LoVo (cell line): ENCODE measurements at regions not wholly inside any gene's neighbourhood (a gene's known extent, or its start where the extent isn't known, plus 50 kb on each side); places are given as distances from the start of the nearest gene placed in this dataset.
"Not testable (repeated sequence)": the region's sequence is repeated elsewhere in the genome, so short reads cannot be mapped to it uniquely, and the experiment has no call there.

ENCODE experiments used
- DNase-seq: peaks from one replicate; pipeline ENCODE4 v3.0.0-alpha.2; 2016; ENCODE audit warnings: low spot score

GRCh38 chr4:79609817-79610216 lies 201.8 kb upstream of the GK2 start:
- no peak for DNase-seq

DNA sequence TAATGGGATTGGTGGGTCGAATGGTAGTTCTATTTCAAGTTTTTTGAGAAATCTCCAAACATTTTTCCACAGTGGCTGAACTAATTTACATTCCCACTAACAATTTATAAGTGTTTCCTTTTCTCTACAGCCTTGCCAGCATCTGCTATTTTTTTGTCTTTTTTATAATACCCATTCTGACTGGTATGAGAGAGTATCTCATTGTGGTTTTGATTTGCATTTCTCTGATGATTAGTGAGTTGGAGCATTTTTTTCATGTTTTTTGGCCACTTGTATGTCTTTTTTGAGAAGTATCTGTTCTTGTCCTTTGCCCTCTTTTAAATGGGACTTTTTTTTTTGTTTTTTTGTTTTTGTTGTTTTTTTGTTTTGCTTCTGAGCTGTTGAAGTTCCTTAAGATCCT lies 200.0 kb upstream of the GK2 start:
- DNase-seq, result no peak

- no peak for DNase-seq
Observed at GRCh38 chr4:79604152-79604551, 196.1 kb upstream of the GK2 start.

DNA sequence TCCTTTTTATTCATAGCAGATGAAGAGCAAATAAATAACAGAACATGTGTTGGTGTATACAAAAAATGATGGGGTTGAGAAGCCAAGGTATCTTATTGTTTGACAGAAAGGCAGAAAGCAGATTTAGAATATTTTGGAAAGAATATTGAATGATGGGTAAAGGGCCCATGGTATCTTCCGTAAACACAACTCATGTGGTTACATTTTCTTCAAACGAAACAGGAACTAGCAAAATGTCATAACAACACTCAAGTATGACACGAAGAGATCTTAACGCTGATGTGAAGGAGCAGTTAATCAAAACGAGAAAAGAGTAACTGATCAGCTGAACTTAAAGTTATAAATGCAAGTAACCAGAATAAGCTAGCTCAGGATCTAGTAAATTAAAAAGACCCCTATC lies 195.7 kb upstream of the GK2 start:
- no peak for DNase-seq

- no peak for DNase-seq
Observed at GRCh38 chr4:79599691-79600090, 191.7 kb upstream of the GK2 start.

DNA sequence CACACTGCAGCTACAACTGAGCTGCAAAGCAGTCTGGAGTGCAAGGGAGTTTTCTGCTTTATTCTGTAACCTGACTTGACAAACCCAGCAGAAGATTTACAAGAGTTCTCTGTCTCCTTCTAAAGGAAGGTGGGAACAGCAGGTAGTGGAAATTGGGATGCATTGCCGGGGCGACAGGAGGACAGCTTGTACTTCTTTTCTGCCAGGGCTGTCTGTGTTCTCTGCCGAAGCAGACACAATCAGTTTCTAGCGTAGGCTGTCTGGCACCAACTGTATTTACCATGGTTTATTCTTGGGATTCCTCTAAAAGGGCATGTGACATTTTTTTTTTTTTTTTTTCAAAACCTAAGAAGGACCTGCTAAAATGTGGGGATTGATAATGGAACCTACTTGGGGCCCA lies 190.8 kb upstream of the GK2 start:
- no peak for DNase-seq

- DNase-seq, result no peak
Observed at GRCh38 chr4:79598214-79598613, 190.2 kb upstream of the GK2 start.

- no peak for DNase-seq
Observed at GRCh38 chr4:79597266-79597665, 189.2 kb upstream of the GK2 start.

GRCh38 chr4:79592218-79592617 lies 184.2 kb upstream of the GK2 start:
- DNase-seq, result not testable (repeated sequence)

- DNase-seq, result no peak
Observed at GRCh38 chr4:79588679-79589078, 180.7 kb upstream of the GK2 start.

- DNase-seq, result not testable (repeated sequence)
Observed at GRCh38 chr4:79587207-79587606, 179.2 kb upstream of the GK2 start.

- DNase-seq, result no peak
Observed at GRCh38 chr4:79585834-79586233, 177.8 kb upstream of the GK2 start.

DNA sequence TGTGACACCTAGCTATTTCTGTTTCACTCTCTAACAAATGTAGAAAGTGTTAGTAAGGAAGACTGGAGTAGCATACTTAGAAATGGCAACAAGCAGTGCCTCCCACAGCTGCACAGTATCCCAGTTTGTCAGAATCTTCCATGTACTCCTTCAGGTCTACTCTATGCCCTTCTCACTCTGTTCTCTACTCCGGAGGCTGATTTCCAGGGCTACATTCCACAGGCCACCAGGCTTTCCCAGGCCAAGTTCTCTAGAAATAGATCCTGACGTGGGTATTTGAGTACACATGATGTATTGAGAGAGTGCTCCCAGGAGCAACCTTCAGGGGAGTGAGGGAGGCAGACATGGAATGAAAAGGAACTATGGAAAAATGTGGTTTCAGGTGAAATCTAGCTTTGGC lies 177.3 kb upstream of the GK2 start:
- DNase-seq, result no peak

- no peak for DNase-seq
Observed at GRCh38 chr4:79584902-79585301, 176.9 kb upstream of the GK2 start.

GRCh38 chr4:79584352-79584751 lies 176.3 kb upstream of the GK2 start:
- DNase-seq, result no peak

GRCh38 chr4:79578606-79579005 lies 170.6 kb upstream of the GK2 start:
- no peak for DNase-seq

- DNase-seq, result peak; percentile 22
Observed at GRCh38 chr4:79576429-79576753, 168.4 kb upstream of the GK2 start.

DNA sequence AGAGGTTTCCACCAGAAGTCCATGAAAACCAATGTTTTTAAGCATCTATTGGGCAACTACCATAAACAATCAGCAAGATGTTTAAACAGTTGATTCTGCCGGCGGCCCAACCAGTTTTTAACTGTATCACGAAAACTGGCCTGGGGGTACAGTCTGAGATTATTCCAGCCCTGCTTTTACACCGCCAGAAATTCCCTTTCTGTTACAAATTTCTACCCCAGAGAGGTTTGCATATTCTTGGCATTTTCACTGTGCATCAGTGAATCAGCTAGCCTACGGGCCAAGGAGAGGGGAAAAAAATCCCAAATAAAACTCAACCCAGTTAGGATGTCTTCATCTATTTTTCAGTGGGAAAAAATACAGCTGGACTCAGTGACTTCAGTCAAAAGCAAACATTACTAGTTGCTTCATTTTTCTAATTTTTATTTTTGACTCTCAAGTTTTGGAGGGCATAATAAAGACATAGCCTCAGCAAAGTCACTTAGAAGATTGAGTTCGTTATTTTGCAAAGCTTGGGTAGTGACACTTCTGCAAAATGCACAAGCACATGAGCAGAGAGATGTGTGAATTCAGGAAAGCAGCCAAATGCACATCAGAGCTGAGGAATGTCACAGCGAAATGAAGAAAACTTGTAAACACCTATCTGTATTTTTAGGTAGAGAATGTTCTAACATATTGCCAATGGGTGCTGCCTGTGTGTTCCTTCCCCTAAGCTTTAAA lies 167.8 kb upstream of the GK2 start:
- DNase-seq, result no peak

GRCh38 chr4:79574741-79575451 lies 166.9 kb upstream of the GK2 start:
- DNase-seq, result no peak

DNA sequence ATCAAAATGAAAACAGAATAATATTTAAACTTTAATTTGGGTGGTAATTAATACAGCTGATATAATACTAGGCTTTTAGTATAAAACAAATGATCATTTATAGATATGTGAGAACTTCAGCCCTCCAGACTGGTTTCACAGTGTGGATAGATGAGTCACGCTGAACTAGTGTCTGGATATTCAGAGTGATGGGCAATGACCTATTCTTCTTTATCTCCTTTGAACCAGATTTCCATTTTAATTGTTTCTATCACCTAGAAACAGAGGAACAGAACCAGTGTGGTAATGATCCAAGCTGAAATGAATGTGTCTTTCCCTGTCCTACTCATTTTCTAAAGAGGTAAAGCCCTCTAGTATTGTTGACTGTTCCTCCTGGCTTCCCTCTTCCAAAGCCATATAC lies 155.2 kb upstream of the GK2 start:
- no peak for DNase-seq

DNA sequence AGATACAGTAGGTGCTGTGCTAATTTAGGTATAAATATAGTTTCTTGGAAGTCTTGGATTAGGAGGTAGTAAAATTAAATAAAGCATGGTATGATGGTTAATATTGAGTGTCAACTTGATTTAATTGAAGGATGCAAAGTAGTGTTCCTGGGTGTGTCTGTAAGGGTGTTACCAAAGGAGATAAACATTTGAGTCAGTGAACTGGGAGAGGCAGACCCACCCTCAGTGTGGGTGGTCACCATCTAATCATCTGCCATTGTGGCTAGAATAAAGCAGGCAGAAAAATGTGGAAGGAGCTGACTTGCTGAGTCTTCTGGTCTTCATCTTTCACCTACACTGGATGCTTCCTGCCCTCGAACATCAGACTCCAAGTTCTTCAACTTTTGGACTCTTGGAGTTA lies 153.7 kb upstream of the GK2 start:
- no peak for DNase-seq

DNA sequence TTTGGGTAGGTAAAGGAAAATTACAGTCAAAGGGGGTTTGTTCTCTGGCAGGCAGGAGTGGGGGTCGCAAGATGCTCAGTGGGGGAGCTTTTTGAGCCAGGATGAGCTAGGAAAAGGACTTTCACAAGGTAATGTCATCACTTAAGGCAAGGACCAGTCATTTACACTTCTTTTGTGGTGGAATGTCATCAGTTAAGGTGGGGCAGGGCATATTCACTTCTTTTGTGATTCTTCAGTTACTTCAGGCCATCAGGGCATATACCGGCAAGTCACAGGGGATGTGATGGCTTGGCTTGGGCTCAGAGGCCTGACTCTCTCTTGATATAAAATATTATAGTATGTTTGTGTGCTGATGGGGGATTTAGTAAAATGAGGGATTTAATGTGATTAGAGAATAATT lies 151.4 kb upstream of the GK2 start:
- not testable (repeated sequence) for DNase-seq

DNA sequence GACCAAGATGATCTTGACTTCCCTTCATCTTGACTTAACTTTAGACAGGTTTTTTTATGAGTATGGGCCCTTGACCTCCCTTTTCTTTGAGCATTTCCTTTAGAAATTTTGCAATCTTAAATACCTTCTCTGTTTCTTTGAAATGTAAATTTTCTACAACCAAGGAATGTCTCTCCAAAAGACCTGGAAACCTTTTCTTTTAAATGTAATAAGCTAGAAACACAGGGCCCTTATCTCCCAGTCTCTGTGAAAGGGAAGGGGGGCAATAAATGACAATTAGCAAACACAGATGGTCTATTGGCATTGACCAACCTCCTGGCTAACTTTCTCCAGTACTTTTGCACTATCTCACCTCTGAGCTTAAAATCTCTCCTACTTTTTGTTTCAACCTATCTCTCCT lies 144.3 kb upstream of the GK2 start:
- DNase-seq, result no peak

DNA sequence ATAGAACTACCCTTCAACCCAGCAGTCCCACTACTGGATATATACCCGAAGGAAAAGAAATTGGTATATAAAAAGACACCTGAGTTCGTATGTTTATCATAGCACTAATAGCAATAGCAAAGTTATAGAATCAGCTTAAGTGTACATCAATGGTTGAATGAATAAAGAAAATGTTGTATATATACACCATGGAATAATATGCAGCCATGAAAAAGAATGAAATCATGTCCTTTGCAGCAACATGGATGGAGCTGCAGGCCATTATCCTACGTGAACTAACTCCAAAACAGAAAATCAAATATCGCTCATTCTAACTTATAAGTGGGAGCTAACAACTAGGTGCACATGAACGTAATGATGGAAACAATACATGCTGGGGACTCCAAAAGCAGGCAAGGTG lies 143.5 kb upstream of the GK2 start:
- DNase-seq, result no peak
